ENCODE measurements at regions not wholly inside any gene's neighbourhood (a gene's known extent, or its start where the extent isn't known, plus 50 kb on each side); places are given as distances from the start of the nearest gene placed in this dataset.

DNA sequence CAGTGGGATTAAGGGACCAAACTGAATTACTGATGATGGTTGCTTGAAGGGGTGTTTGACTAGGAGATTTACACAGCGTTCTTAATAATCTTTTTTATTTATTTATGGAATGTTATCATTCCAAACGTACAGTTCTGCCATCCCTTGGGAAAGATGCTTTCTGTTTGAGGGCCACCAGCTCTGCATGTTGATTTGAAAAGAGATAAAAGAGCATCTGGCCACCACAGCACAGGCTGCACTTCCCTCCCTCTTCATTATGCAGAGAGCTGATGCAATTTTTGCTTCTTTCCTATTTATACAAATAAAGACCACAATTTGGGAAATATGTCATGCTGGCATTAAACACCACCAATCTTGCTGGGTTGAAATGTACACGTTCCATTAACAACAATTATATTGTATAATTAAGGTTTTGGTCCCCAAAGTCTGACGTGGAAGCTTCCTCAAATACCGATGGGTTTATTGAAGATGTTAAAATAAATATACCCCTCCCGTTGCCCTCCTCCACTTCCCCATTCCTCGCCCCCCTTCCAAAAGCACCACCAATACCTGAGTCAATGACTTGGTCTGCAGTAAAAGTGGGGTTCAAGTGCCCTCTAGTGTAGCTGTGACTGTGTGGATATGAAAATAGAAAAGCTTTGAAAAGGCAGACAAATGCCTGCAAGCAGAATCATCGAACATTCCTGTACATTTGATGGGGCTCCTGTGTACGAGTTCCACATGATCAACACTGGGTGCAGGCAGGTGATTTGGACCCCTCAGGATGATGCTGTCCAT is 211.9 kb downstream of the HRH4 start:
- DNase-seq (ENCODE audit: low read depth in 2 of 2) = no peak

DNA sequence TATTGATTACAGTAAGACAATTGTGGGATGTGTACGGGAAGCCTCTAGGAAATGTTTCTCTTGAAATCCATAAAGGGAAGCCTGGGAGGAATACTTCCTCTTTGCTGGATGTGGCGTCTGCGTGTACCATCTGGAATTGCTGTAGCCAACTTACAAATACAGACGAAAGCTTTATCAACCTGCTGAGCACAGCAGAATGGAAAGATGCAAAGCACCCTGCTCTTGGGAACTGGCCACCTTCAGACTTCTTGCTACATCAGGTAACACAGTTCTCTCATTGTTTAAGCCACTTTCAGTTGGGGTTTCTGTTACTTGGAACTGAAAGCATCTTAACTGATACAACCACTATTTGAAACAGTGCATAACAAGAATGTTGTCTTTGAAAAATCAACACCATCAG is 213.8 kb downstream of the HRH4 start:
- no peak for DNase-seq (ENCODE audit: low read depth in 2 of 2)

DNA sequence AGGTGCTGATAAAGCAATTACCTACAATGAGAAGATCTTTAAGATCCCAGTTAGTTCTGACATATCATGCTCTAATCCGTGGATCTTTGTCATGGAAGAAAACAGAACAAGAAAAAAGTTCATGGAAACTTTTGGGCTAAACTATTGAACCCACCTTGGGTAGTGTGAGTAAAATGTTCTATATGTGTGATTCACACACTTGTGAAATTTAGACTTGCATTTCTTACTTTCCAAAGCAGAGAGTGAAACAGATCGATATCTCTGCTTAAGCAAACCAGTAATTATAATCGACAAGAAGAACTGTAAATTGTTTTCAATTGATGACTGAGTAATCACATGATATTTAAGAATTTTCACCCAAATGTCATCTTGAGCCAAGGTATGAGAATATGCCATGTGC is 214.2 kb downstream of the HRH4 start:
- DNase-seq (ENCODE audit: low read depth in 2 of 2) = no peak

DNA sequence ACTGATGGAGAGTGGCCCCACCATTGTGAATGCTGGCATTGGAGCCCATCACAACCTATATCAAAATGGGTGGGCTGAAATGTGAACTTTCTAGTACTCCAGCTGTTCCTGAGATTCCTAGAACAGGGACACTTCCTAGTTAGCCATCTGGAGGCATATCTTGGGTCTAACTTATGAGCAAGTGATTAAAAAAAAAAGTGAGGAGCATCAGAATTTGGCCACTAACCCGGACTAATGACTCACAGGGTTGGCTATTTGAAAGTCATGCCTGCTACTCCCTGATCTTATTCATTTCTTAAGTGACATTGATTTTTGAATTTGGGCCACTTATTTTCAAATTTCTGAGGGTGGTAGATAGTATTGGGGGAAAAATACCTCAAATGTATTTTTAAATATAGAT is 216.6 kb downstream of the HRH4 start:
- DNase-seq (ENCODE audit: low read depth in 2 of 2) = no peak

GRCh38 chr18:24678107-24678506 is 217.7 kb downstream of the HRH4 start:
- no peak for DNase-seq (ENCODE audit: low read depth in 2 of 2)

- no peak for DNase-seq (ENCODE audit: low read depth in 2 of 2)
These were observed 218.2 kb downstream of the HRH4 start for GRCh38 chr18:24678626-24679025.

DNA sequence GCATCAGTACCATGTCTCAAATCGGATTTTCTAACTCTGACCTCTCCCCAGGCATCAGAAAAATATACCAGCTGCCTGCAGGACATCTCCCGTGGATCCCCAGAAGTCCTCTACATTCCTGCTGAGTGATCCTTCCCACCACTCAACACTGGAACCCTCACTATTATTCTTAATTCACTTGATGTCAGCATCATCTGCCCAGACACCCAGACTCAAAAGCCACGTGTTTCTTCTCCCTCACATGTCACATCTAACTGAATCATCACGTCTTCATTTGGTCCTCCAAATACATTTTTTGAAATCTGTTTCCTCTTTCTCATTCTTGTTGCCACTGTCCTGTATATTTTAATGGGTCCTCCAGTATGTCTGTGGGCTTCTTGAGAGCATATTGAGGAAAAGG is 218.6 kb downstream of the HRH4 start:
- no peak for DNase-seq (ENCODE audit: low read depth in 2 of 2)

DNA sequence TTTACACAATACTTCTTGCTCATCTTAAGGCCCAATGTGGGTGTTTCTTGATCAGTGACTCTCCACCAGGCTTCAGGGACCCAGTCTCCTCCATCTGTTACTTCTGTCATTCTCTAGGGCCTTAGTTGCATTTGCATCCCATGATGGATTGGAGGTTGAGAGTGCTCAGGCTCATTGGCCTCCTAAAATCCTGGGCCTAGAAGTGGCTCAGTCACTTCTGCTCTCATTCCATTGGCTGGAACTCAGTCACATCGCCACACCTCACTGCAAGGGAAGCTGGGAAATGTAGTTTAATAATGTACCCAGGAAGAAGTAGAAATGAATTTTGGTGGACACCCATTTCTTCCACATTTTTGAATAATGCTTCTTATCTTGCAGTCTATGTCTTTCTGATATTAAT is 223.5 kb downstream of the HRH4 start:
- DNase-seq (ENCODE audit: low read depth in 2 of 2) = no peak

- DNase-seq (ENCODE audit: low read depth in 2 of 2) = no peak
These were observed 225.0 kb downstream of the HRH4 start for GRCh38 chr18:24685254-24685959.

- DNase-seq (ENCODE audit: low read depth in 2 of 2) = no peak
These were observed 234.7 kb downstream of the HRH4 start for GRCh38 chr18:24695168-24695567.

DNA sequence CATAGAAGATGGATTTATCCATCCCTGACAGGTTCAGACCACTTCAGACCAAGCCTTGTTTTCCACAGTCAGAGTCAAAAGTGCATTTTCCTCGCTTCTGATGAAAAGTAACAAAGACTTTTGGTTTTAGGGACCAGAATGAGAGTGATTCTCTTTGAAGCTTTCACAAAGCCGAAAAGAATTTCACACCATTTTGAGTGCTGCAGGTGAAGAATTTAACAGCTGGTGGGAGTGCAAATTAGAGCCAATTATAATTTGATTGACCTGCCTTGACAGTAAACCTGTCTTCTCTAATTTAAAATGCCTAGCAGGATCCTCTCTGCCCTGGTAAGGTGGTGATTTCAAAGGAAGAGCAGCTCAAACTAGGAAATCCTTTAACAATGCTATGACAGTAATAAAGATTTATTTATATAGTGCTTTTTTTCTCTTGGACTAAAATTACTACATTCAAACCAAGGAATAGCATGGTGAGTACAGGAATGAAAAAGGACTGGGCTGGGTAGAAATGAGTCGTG is 241.6 kb downstream of the HRH4 start:
- no peak for DNase-seq (ENCODE audit: low read depth in 2 of 2)

DNA sequence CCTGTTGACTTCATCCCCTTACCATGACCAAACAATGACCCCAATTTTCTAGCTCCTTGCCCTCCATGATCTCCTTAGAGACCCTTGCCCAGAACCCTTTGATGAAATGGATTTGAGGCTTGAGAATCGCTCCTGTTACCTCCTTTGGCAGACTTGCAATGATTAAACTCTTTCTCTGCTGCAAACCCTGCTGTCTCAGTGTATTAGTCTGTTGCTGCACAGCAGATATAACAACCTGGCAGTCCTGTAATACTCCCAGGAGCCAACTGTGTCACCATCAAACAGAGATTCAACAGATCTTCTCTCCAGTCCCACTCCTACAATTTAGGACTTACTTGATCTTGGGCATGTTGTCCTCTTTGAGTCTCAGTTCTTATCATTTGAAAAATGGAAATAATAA is 242.9 kb downstream of the HRH4 start:
- DNase-seq (ENCODE audit: low read depth in 2 of 2) = no peak

- no peak for DNase-seq (ENCODE audit: low read depth in 2 of 2)
These were observed 244.7 kb downstream of the HRH4 start for GRCh38 chr18:24704946-24705630.

GRCh38 chr18:24710474-24710873 is 250.0 kb downstream of the HRH4 start:
- no peak for DNase-seq (ENCODE audit: low read depth in 2 of 2)

- DNase-seq (ENCODE audit: low read depth in 2 of 2) = no peak
These were observed 259.4 kb downstream of the HRH4 start for GRCh38 chr18:24719791-24720190.

GRCh38 chr18:24721388-24721787 is 261.0 kb downstream of the HRH4 start:
- DNase-seq (ENCODE audit: low read depth in 2 of 2) = no peak

- DNase-seq (ENCODE audit: low read depth in 2 of 2) = no peak
These were observed 265.4 kb downstream of the HRH4 start for GRCh38 chr18:24725644-24726415.

DNA sequence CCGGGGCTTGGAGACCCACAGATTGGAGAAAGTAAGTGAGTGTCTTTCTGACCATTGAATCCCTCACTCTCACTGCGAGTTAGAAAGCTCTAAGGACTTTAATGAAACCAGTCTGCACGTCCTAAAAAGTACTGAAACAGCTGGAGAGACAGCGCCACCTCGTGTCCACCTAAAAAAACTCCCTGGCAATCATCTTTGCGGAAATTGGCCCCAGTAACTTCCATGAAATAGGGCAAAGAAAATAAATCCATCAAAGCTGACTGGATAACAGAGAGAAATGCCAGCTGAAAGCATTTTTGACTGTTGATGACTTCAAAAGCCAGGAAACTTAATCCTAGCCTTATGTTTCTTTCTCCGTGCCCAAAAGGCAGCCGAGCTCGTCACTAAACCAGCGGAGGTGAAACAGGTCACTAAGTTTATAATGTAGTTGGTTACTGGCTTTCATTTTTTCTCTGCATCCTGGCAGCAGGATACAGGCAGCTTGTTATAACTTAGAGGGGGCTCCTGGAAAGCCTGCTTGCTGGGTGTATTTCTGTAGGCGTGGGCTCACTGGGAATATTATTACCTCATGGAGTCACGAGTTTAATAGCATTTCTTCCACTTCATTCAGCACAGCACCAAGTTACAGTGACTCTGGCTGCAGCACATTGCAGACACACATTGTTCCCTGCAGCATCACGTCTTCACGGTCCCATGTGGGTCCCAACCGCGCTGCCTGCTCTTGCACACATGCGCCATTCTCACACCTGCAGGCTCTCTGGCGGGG is 266.5 kb downstream of the HRH4 start:
- peak; percentile 79 to 89 for DNase-seq (ENCODE audit: low read depth in 2 of 2)

- no peak for DNase-seq (ENCODE audit: low read depth in 2 of 2)
These were observed 267.2 kb downstream of the HRH4 start for GRCh38 chr18:24727685-24728084.

- no peak for DNase-seq (ENCODE audit: low read depth in 2 of 2)
These were observed 270.7 kb downstream of the HRH4 start for GRCh38 chr18:24731158-24731557.

DNA sequence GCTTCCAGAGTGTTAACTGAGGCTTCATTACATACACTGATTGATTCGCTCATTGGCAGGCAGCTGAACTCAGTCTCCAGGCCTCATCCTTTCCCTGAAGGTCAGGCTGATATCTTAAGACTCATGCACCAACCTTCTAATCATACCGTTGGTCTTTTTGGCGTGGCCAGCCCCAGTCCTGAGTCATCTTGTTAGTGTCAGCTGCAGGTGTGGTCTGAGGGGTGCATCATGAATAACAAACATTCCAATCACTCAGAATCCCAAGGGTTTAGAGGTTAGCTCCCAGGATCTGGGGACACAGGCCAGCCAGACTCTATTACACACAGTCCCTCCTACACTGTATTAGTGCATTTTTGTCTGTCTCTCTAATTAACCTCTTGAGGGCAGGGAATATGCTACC is 271.5 kb downstream of the HRH4 start:
- DNase-seq (ENCODE audit: low read depth in 2 of 2) = no peak

Data from lung microvascular endothelial cell (primary cell).